SK-N-MC (cell line): ENCODE measurements at regions not wholly inside any gene's neighbourhood (a gene's known extent, or its start where the extent isn't known, plus 50 kb on each side); places are given as distances from the start of the nearest gene placed in this dataset.

Source experiments
- DNase-seq: peaks from one replicate; pipeline ENCODE4 v3.0.0-alpha.2; 2011; ENCODE audit warnings: low read depth, low spot score
- H3K27ac ChIP-seq: fragments of 200-600 bp; sonication (generic); 2 replicates; pipeline ENCODE4 v1.5.1; 2016; ENCODE audit warnings: mixed run types
- H3K36me3 ChIP-seq: fragments of 200-600 bp; sonication (generic); 2 replicates; pipeline ENCODE4 v1.6.1; 2017; ENCODE audit warnings: antibody characterized with exemption, low read length, mixed read lengths; ENCODE audit not compliant: insufficient read depth
- H3K4me3 ChIP-seq: fragments of 200-600 bp; sonication (generic); 2 replicates; pipeline ENCODE4 v1.5.1; 2016
- H3K9ac ChIP-seq: fragments of 200-600 bp; sonication (generic); 2 replicates; pipeline ENCODE4 v1.8.0; 2017; ENCODE audit warnings: mixed run types, mixed read lengths; ENCODE audit not compliant: insufficient read length
- H3K9me3 ChIP-seq: fragments of 200-600 bp; sonication (generic); 2 replicates; pipeline ENCODE4 v1.6.1; 2017; ENCODE audit warnings: low read depth, mild to moderate bottlenecking, antibody characterized with exemption, low read length, moderate library complexity, mixed read lengths
- EZH2 ChIP-seq: fragments of 200-600 bp; sonication (generic); IDR thresholded peaks from one replicate; pipeline ENCODE4 v1.6.1; 2017; ENCODE audit warnings: antibody characterized with exemption
- FOXP2 ChIP-seq: optimal IDR thresholded peaks from 2 replicates; pipeline ENCODE3; 2011; ENCODE audit warnings: mild to moderate bottlenecking, moderate library complexity; ENCODE audit not compliant: insufficient read depth; ENCODE audit errors: extremely low read length, control extremely low read depth
- POLR2AphosphoS5 ChIP-seq: IDR thresholded peaks from 2 replicates; pipeline ENCODE4 v1.6.1; 2012; ENCODE audit warnings: mild to moderate bottlenecking, low read depth, low read length, borderline replicate concordance

DNA sequence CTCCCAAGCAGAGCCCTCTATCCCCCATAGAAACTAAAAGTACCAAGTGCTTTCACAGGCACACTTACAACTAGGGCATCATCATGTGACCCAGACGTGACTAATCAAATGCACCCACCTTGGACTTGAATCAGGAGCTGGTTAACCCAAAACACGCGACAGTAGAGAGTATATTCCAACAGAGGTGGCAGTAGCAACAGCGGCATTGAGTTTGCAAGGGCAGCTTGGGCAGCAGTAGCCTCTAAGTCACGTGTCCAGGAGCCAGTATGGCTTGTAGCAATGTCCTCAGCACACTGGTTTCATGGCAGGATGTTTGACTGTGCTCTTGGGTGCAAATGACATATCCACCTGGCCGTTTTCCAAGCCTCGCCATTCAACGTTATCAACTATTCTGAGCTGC is 73.4 kb upstream of the DNAH5 start:
- no peak for TF ChIP-seq FOXP2
- TF ChIP-seq POLR2AphosphoS5: no peak
- TF ChIP-seq EZH2: no peak
- Histone ChIP-seq H3K36me3 (no peaks in the 10 kb centered on the region), H3K27ac (no peak overlapping the region), H3K9ac (no peak overlapping the region), H3K4me3 (no peak overlapping the region), H3K9me3 (no peaks in the 10 kb centered on the region)
- no peak for DNase-seq

DNA sequence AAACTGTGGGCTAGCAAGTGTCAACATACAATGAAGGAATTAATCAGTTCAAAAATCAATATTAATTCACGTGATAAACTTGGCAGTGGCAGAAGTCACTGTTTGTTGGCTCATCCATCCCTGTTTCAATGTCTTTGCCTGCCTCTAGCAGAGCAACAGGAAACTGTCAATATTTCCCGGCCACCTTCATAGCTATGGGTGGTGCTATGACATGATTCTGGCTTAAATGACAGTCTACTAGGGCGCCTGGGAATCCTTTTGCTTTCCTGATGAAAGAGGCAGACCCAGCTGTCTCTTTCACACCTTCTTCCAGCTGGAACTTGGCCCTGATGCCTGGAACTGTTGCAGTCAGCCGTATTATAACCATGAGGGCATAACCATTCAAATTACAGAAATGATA is 72.1 kb upstream of the DNAH5 start:
- Histone ChIP-seq H3K4me3 (no peak overlapping the region), H3K36me3 (no peaks in the 10 kb centered on the region), H3K9me3 (no peaks in the 10 kb centered on the region), H3K27ac (no peak overlapping the region), H3K9ac (no peak overlapping the region)
- no peak for DNase-seq
- TF ChIP-seq POLR2AphosphoS5 (no peak), FOXP2 (no peak), EZH2 (no peak)

DNA sequence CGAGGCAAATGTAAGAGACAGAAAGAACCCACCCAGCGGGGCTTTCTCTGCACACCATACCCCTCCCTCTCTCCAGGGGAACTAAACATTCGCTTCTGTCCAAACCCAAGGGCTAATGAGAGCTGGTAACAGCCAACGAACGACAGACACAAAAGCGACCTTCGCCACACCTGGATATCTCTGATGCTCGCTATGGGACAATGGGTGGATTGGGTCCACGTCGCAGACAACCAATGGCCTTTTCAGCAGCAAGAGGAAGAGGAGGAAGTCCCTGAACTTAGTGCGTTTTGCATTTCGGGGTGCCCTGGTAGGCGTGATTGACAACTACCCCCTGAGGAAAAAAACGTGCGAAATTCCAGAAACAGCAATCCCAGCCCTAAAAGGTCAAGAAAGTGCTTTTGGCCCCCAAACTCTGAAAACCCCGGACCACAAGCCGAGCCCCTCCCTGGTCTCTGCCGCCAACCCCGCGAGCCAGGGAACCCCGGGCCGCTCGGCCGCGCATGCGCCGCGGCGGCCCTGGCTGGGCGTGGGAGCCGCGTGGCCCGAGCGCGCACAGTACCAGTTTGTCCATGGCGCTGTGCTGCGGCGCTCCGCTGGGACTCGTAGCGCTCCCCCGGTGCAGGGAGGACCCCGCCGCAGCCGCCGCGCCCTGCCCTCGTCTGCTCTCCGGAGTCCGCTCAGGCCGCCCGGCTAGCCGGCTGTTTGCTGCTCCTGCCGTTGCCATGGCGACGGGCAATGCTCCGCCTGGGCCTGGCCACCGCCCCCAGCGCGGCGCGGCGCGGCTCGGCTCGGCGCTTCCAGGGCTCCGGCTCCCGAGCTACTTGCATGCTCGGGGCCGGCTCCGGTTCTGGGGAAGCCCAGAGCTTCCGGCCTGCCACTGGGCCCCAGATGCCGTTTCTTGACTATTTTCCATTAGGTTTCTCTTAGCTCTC is 66.9 kb upstream of the DNAH5 start:
- Histone ChIP-seq H3K4me3 (peak overlapping the region; percentile 79), H3K9me3 (no peaks in the 10 kb centered on the region), H3K9ac (peak overlapping the region; percentile 34), H3K36me3 (no peaks in the 10 kb centered on the region), H3K27ac (no peak overlapping the region)
- TF ChIP-seq POLR2AphosphoS5 (no peak), EZH2 (no peak), FOXP2 (no peak)
- DNase-seq: no peak

DNA sequence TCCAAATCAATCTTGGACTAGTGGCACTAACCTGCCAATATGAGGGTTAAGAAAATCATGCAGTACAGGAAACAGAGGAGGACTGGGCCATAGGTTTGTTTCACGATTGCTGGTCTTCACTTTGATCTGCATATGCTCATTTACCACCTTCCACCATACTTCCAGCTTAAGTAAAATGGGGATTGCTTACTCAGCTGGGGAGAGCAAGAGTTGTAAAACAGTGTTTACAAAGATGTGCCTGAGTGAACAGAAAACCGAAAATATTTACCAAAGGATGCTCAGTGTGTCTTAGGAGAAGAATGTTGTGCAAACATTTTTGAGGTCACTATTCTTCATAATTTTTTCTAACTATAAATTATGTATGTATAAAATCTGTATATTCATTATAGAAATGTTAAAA is 65.1 kb upstream of the DNAH5 start:
- no peak overlapping the region for H3K4me3 ChIP-seq

DNA sequence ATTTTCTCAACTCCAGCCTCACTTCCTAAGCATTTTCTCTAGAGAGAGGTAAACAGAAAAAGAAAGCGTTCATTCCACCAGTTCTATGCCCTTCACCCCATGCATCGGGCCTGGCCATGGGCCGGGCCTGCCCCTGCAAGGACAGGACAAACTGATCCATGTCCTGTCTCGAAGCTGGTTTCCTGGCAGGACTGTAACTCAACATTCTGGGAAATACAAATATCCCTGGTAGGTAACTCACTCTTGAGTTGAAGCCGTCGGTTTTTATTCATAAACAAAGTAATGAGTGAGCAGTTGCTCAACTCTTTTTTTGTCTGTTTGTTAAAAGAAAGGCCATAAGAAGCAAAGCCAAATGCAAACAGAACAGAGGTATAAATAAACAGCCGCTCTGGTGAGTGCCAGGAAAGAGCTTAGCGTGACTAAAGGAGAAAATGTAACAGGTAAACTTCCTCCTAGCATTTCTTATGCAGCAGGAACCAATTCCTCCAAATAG is 64.4 kb upstream of the DNAH5 start:
- Histone ChIP-seq H3K4me3 (no peak overlapping the region), H3K9me3 (no peaks in the 10 kb centered on the region), H3K9ac (no peak overlapping the region), H3K27ac (no peak overlapping the region), H3K36me3 (no peaks in the 10 kb centered on the region)
- TF ChIP-seq EZH2 (no peak), FOXP2 (no peak), POLR2AphosphoS5 (no peak)
- DNase-seq: no peak

More for the DNA sequence above, 65.1 kb upstream of the DNAH5 start:
- TF ChIP-seq POLR2AphosphoS5: no peak
- TF ChIP-seq FOXP2: no peak
- TF ChIP-seq EZH2: no peak
- H3K36me3 ChIP-seq: no peaks in the 10 kb centered on the region
- H3K27ac ChIP-seq: no peak overlapping the region
- DNase-seq: no peak
- H3K9me3 ChIP-seq: no peaks in the 10 kb centered on the region
- no peak overlapping the region for H3K9ac ChIP-seq

DNA sequence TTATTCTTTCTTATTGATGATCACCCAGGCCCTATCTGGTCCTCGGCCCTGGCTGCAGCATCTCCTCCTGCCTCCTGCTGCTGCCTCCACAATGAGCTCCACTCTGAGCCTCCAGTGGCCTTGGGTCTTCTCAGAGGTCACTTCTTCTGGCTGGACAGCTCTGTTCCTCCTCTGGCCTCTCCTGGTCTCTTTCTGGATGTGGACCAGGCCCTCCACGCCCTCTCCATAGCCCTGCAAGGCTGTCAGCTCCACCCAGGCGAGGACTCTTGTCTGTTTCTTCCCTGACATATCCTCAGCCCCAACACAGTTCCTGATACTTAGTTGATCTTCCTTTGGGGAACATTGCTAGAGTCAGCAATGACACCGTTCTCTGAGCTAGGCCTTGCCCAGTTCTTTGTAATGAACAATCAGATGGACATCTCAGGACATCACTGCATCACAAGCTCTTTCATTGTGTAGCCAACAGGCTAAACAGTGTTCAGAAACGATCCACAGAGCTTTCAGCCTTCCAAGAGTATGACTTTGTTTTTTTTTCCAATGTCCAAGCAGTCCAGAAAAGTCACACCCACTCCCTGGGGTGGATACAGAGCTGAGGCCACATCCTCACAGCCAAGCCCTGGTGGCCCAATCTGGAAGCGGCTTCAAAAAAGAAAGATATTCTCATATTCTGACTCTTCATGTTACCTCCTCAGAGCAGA is 62.5 kb upstream of the DNAH5 start:
- no peak for DNase-seq
- Histone ChIP-seq H3K9me3 (no peaks in the 10 kb centered on the region), H3K4me3 (no peak overlapping the region), H3K27ac (no peak overlapping the region), H3K36me3 (no peaks in the 10 kb centered on the region), H3K9ac (no peak overlapping the region)
- no peak for TF ChIP-seq EZH2
- TF ChIP-seq FOXP2: no peak
- TF ChIP-seq POLR2AphosphoS5: no peak

DNA sequence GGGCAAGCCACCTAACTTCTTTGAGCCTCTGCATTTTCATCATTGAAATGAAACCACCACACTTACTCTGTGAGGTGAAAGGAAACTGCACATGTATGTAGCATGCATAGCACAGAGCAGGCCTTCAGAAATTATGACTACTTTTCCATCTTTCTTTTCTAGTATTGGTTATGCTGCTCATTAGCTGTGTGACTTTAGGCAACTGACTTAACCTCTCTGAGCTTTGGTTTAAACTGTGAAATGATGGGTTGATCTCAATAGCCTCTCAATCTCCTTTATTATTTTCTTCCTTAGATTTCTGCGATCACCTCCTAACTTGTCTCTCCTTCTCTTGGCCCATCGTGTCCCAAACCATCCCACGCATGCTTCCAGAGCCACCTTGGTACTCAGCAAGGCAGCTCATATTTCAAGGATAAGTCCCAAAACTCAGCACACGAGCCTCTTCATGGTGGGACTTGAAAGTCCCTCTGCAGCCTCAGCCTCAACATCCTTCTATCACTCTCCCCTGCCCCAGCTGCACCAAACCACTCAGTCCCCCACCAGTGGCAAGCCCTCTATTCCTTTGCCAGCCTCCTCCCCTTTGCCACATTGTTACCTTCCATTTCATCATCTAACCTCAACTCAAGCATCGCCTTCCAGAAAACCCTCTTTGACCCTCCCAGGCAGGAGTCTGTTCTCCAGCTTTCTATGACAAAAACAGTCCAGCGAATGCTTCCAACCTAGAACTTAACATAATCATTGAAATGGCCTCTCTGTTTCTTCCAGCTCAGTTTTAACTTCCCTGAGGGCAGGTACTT is 60.3 kb upstream of the DNAH5 start:
- Histone ChIP-seq H3K4me3 (no peak overlapping the region), H3K9me3 (no peaks in the 10 kb centered on the region), H3K9ac (no peak overlapping the region), H3K36me3 (no peaks in the 10 kb centered on the region), H3K27ac (no peak overlapping the region)
- TF ChIP-seq EZH2: no peak
- no peak for TF ChIP-seq FOXP2
- no peak for TF ChIP-seq POLR2AphosphoS5
- DNase-seq: no peak

DNA sequence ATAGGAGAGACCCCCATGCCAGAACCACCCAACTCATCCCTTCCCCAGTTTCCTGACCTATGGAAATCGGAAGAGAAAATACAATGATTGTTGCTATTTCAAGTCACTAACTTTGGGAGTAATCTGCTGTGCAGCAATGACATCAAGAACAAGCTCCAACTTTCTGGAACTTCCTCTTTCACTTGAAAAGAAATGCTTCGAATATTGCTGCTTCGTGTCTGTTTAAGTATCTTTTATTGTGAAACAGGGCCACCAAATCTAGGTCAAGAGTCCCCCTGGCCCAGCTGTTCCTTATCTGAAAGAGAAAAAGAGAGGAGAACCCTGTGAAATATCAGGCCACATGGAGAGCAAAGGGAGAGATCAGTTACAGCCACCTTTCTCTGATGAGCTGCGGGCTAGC is 59.4 kb upstream of the DNAH5 start:
- TF ChIP-seq FOXP2: no peak
- no peak for TF ChIP-seq EZH2
- no peak for TF ChIP-seq POLR2AphosphoS5
- no peak for DNase-seq
- Histone ChIP-seq H3K4me3 (no peak overlapping the region), H3K36me3 (no peaks in the 10 kb centered on the region), H3K27ac (no peak overlapping the region), H3K9me3 (no peaks in the 10 kb centered on the region), H3K9ac (no peak overlapping the region)
